DND-41 (cell line): ENCODE measurements at regions not wholly inside any gene's neighbourhood (a gene's known extent, or its start where the extent isn't known, plus 50 kb on each side); places are given as distances from the start of the nearest gene placed in this dataset.

Experiments
- CTCF ChIP-seq: IDR thresholded peaks from 2 replicates; pipeline ENCODE4 v1.5.1; 2012; ENCODE audit warnings: borderline replicate concordance, low read length, moderate library complexity, mild to moderate bottlenecking; ENCODE audit not compliant: poor library complexity, severe bottlenecking; ENCODE audit errors: extremely low read depth
- EZH2 ChIP-seq: IDR thresholded peaks from 3 replicates; pipeline ENCODE4 v1.6.1; 2012; ENCODE audit warnings: borderline replicate concordance, low read depth, mild to moderate bottlenecking, moderate library complexity, low read length, inconsistent platforms; ENCODE audit not compliant: severe bottlenecking

GRCh38 chr10:47249881-47250280 lies 50.1 kb upstream of the GDF10 start:
- TF ChIP-seq CTCF (no peak), EZH2 (no peak)
